SK-N-SH (cell line): ENCODE measurements at regions not wholly inside any gene's neighbourhood (a gene's known extent, or its start where the extent isn't known, plus 50 kb on each side); places are given as distances from the start of the nearest gene placed in this dataset.

Source experiments
- CTCF ChIA-PET: fragments of 300-600, 350-600 bp; formaldehyde crosslinking; extraction: SDS; loops from one replicate; lab custom pipeline; 2021; lab: Yijun Ruan, JAX
- POLR2A ChIA-PET: fragments of 350-600 bp; sonication (Branson Sonifier 250); formaldehyde crosslinking; extraction: SDS; loops from one replicate; lab custom pipeline; 2020; ENCODE audit warnings: antibody characterized with exemption, inconsistent platforms; lab: Yijun Ruan, JAX
- DNase-seq: peaks from one replicate; pipeline ENCODE4 v3.0.0; 2012
- H2AFZ ChIP-seq: fragments of 200-600 bp; sonication (generic); 2 replicates; pipeline ENCODE4 v1.8.1; 2016; ENCODE audit warnings: antibody characterized with exemption, mild to moderate bottlenecking, low read depth
- H3F3A ChIP-seq: fragments of 200-600 bp; sonication (generic); replicated peaks from 2 replicates; pipeline ENCODE3; 2016; ENCODE audit warnings: antibody characterized with exemption, mild to moderate bottlenecking; ENCODE audit not compliant: insufficient read depth
- H3K27ac ChIP-seq, 2 experiments: fragments of 200-500 bp in 1 of 2; fragments of 200-600 bp in 1 of 2; sonication (Bioruptor generic) in 1 of 2; sonication (generic), shearing (Covaris generic) in 1 of 2; 2 replicates each; pipeline versions ENCODE4 v1.5.1 to v1.6.1; 2014 to 2016; ENCODE audit warnings: low read depth in 2 of 2, inconsistent platforms in 1 of 2, low read length in 1 of 2, mild to moderate bottlenecking in 1 of 2, mixed read lengths in 1 of 2
- H3K27me3 ChIP-seq: fragments of 200-600 bp; sonication (generic), shearing (Covaris generic); 2 replicates; pipeline ENCODE4 v1.6.1; 2016; ENCODE audit warnings: mixed run types; ENCODE audit not compliant: insufficient read depth
- H3K36me3 ChIP-seq, 2 experiments: fragments of 200-500 bp in 1 of 2; fragments of 200-600 bp in 1 of 2; sonication (Bioruptor generic) in 1 of 2; sonication (generic) in 1 of 2; replicated peaks in 1 of 2; 2 replicates each; pipeline versions ENCODE3 to v1.5.1; 2014 to 2016; ENCODE audit warnings: low read length in 1 of 2, mild to moderate bottlenecking in 1 of 2; ENCODE audit not compliant: insufficient read depth in 2 of 2, control insufficient read depth in 1 of 2
- H3K4me1 ChIP-seq, 2 experiments: fragments of 200-500 bp in 1 of 2; fragments of 200-600 bp in 1 of 2; sonication (Bioruptor generic) in 1 of 2; sonication (generic), shearing (Covaris generic) in 1 of 2; 2 replicates each; pipeline versions ENCODE4 v1.5.1 to v1.6.1; 2014 to 2016; ENCODE audit warnings: low read depth in 1 of 2, low read length in 1 of 2, mixed run types in 1 of 2; ENCODE audit not compliant: insufficient read depth in 2 of 2, control insufficient read depth in 1 of 2
- H3K4me2 ChIP-seq: fragments of 200-600 bp; sonication (generic), shearing (Covaris generic); 2 replicates; pipeline ENCODE4 v1.6.1; 2017; ENCODE audit warnings: mixed run types
- H3K4me3 ChIP-seq, 2 experiments: fragments of 200-500 bp in 1 of 2; fragments of 200-600 bp in 1 of 2; sonication (Bioruptor generic) in 1 of 2; sonication (generic), shearing (Covaris generic) in 1 of 2; 2 replicates each; pipeline versions ENCODE4 v1.5.1 to v1.8.1; 2014 to 2016; ENCODE audit warnings: low read depth in 2 of 2, inconsistent platforms in 1 of 2, low read length in 1 of 2, mild to moderate bottlenecking in 1 of 2, mixed read lengths in 1 of 2, moderate library complexity in 1 of 2
- H3K79me2 ChIP-seq: fragments of 200-600 bp; sonication (generic); 2 replicates; pipeline ENCODE4 v1.8.1; 2017; ENCODE audit warnings: mild to moderate bottlenecking; ENCODE audit not compliant: insufficient read depth
- H3K9ac ChIP-seq: fragments of 200-600 bp; sonication (generic); 2 replicates; pipeline ENCODE4 v1.6.1; 2017; ENCODE audit warnings: mixed run types
- H3K9me2 ChIP-seq: fragments of 200-600 bp; sonication (generic); 2 replicates; pipeline ENCODE4 v1.6.1; 2017; ENCODE audit warnings: mixed run types
- H3K9me3 ChIP-seq: fragments of 200-600 bp; sonication (generic); 2 replicates; pipeline ENCODE4 v1.6.1; 2017; ENCODE audit warnings: mixed run types, mild to moderate bottlenecking, moderate library complexity
- H4K20me1 ChIP-seq: fragments of 200-600 bp; sonication (generic); 2 replicates; pipeline ENCODE4 v1.6.1; 2017; ENCODE audit warnings: mild to moderate bottlenecking, mixed run types; ENCODE audit not compliant: insufficient read depth
- CHD2 ChIP-seq: fragments of 150-350 bp; IDR thresholded peaks from 2 replicates; pipeline ENCODE4 v1.6.1; 2018; ENCODE audit warnings: low read length; ENCODE audit not compliant: partially characterized antibody
- CTCF ChIP-seq: fragments of 200-600 bp; sonication (generic); IDR thresholded peaks from 2 replicates; pipeline ENCODE4 v1.6.1; 2017; ENCODE audit warnings: antibody characterized with exemption, mild to moderate bottlenecking, moderate library complexity
- ELF1 ChIP-seq: IDR thresholded peaks from 2 replicates; pipeline ENCODE4 v1.4.0; 2012
- EP300 ChIP-seq, 2 experiments: IDR thresholded peaks; 2 replicates each; pipeline versions ENCODE4 v1.4.0 to v1.6.1; 2012; ENCODE audit warnings: borderline replicate concordance in 1 of 2, low read depth in 1 of 2, low read length in 1 of 2
- FOXJ3 ChIP-seq: sonication (generic); formaldehyde crosslinking; IDR thresholded peaks from 2 replicates; pipeline ENCODE4 v1.5.1; 2020; ENCODE audit warnings: mild to moderate bottlenecking, missing genetic modification reagents
- IRF3 ChIP-seq: fragments of 150-350 bp; IDR thresholded peaks from 2 replicates; pipeline ENCODE4 v1.6.1; 2016; ENCODE audit warnings: mild to moderate bottlenecking, low read depth, low read length
- JUND ChIP-seq: IDR thresholded peaks from 2 replicates; pipeline ENCODE4 v1.4.0; 2012
- RAD21 ChIP-seq: IDR thresholded peaks from 2 replicates; pipeline ENCODE4 v1.6.1; 2012; ENCODE audit warnings: mild to moderate bottlenecking, low read length
- RFX5 ChIP-seq: IDR thresholded peaks from 2 replicates; pipeline ENCODE4 v1.6.1; 2012; ENCODE audit warnings: mild to moderate bottlenecking, improper control_type of control experiment, low read length
- RXRA ChIP-seq: IDR thresholded peaks from 2 replicates; pipeline ENCODE4 v1.4.0; 2012; ENCODE audit warnings: low read depth, mild to moderate bottlenecking, borderline replicate concordance
- SMC3 ChIP-seq: IDR thresholded peaks from 2 replicates; pipeline ENCODE4 v1.6.1; 2012; ENCODE audit warnings: low read depth, low read length, improper control_type of control experiment
- TCF12 ChIP-seq: IDR thresholded peaks from 2 replicates; pipeline ENCODE4 v1.4.0; 2012
- TEAD4 ChIP-seq: IDR thresholded peaks from 2 replicates; pipeline ENCODE4 v1.4.0; 2012; ENCODE audit warnings: mild to moderate bottlenecking, borderline replicate concordance; ENCODE audit not compliant: insufficient read depth
- USF2 ChIP-seq: fragments of 150-350 bp; IDR thresholded peaks from 2 replicates; pipeline ENCODE4 v1.6.1; 2017; ENCODE audit warnings: antibody characterized with exemption, low read length, low read depth, borderline replicate concordance
- ZBTB33 ChIP-seq: IDR thresholded peaks from 2 replicates; pipeline ENCODE4 v1.4.0; 2012; ENCODE audit warnings: low read depth, borderline replicate concordance
- WGBS: methylation state at CpG from one replicate; pipeline ENCODE4 v1.1.6; 2017; ENCODE audit warnings: low lambda C conversion rate; 5-methylcytosine and 5-hydroxymethylcytosine counted together

GRCh38 chr18:68072744-68073143 lies 556.2 kb upstream of the DSEL start (continued):
- TF ChIP-seq CTCF (no peak), TCF12 (no peak), ELF1 (no peak), SMC3 (no peak)

- 92% methylated on average over 1 of the region's 1 CpG for WGBS
- H2AFZ ChIP-seq: no peak overlapping the region
- H3K9me2 ChIP-seq: no peaks in the 10 kb centered on the region
- no peak for TF ChIP-seq RXRA
- no peak for TF ChIP-seq RAD21
- no peak for TF ChIP-seq IRF3
- TF ChIP-seq FOXJ3 (CRISPR knock-in tag): no peak
- TF ChIP-seq EP300 (IDR thresholded peaks at IDR 0.05; ENCODE audit: borderline replicate concordance in 1 of 2, low read depth in 1 of 2, low read length in 1 of 2): no peak
- no peak for TF ChIP-seq ELF1
- TF ChIP-seq ZBTB33: no peak
- TF ChIP-seq RFX5: no peak
- no peak for TF ChIP-seq TEAD4
- no peak for TF ChIP-seq JUND
- no peak for TF ChIP-seq CHD2
- no peak for TF ChIP-seq USF2
- H3K27ac ChIP-seq: no peak overlapping the region
- peaks cover 0 to 4% of the 10 kb centered on the region in 2 experiments for H3K36me3 ChIP-seq
- ChIA-PET CTCF (no interaction called here), POLR2A (no interaction called here)
- H3K79me2 ChIP-seq: no peaks in the 10 kb centered on the region
- H3K4me2 ChIP-seq: no peak overlapping the region
- H3K9ac ChIP-seq: no peak overlapping the region
- no peaks in the 10 kb centered on the region for H3K4me1 ChIP-seq
- no peaks in the 10 kb centered on the region for H3K27me3 ChIP-seq
- H3F3A ChIP-seq: no peaks in the 10 kb centered on the region
- H4K20me1 ChIP-seq: no peaks in the 10 kb centered on the region
- H3K9me3 ChIP-seq: peaks cover 15% of the 10 kb centered on the region; the same call in 1 of the 2 replicates
- no peak overlapping the region for H3K4me3 ChIP-seq
- DNase-seq: no peak
These were observed 544.4 kb upstream of the DSEL start for GRCh38 chr18:68060871-68061270.
